ENCODE measurements at regions not wholly inside any gene's neighbourhood (a gene's known extent, or its start where the extent isn't known, plus 50 kb on each side); places are given as distances from the start of the nearest gene placed in this dataset.
A peak's percentile ranks its signal among the peaks of the same experiment; 100 is the strongest.

DNA sequence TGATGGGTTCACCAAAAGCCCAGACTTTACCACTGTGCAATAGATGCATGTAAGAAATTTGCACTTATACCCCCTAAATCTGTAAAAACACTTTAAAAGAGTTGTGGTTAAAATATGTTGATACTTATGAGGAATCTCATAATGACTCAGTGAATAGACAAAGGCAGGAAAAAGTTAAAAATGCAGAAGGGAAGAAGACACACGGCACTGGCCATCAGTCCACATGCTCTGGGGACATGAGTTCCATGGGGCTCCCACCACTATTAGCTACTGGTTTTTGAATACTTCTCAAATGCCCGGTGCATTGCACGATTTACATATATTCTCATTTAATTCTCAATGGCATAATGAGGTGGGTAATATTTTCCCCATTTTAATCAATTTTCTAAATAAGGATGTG lies 59.3 kb upstream of the BLID start:
- Histone ChIP-seq H3K4me1 (ENCODE audit: low read depth) (no peaks in the 10 kb centered on the region), H3K27me3 (no peaks in the 10 kb centered on the region), H3K36me3 (peaks cover 6% of the 10 kb centered on the region), H3K27ac (no peak overlapping the region), H3K4me3 (no peak overlapping the region), H3K9me3 (ENCODE audit: low read depth) (no peaks in the 10 kb centered on the region)
- no peak for DNase-seq (ENCODE audit: low read depth in 1 of 2, low spot score in 1 of 2)
- TF ChIP-seq, protein P1, sequence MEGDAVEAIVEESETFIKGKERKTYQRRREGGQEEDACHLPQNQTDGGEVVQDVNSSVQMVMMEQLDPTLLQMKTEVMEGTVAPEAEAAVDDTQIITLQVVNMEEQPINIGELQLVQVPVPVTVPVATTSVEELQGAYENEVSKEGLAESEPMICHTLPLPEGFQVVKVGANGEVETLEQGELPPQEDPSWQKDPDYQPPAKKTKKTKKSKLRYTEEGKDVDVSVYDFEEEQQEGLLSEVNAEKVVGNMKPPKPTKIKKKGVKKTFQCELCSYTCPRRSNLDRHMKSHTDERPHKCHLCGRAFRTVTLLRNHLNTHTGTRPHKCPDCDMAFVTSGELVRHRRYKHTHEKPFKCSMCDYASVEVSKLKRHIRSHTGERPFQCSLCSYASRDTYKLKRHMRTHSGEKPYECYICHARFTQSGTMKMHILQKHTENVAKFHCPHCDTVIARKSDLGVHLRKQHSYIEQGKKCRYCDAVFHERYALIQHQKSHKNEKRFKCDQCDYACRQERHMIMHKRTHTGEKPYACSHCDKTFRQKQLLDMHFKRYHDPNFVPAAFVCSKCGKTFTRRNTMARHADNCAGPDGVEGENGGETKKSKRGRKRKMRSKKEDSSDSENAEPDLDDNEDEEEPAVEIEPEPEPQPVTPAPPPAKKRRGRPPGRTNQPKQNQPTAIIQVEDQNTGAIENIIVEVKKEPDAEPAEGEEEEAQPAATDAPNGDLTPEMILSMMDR (IDR thresholded peaks at IDR 0.05; ENCODE audit: low read depth, low read length), result no peak

DNA sequence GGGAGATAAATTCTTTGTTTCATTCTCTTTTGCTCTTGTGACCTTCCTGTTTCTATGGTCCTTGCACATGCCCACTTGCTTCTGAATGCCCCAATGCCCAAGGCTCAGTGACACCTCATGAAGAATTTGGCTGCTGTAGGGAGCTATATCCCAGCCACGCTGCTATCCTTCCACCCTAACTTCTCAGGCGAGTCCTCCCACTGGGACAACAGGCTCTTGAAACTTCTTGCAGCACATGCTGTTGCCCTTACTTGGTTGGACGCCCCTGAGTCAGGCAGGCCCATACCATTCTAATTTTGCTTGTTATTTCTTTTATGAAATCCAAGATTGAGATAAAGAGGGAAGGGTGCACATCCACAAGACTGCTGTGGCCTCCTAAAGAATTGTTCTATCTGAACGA lies 57.6 kb upstream of the BLID start:
- DNase-seq (ENCODE audit: low read depth in 1 of 2, low spot score in 1 of 2), result no peak
- no peaks in the 10 kb centered on the region for H3K27me3 ChIP-seq
- H3K4me3 ChIP-seq, result no peak overlapping the region
- H3K36me3 ChIP-seq, result no peaks in the 10 kb centered on the region
- no peaks in the 10 kb centered on the region for H3K4me1 ChIP-seq (ENCODE audit: low read depth)
- no peak overlapping the region for H3K27ac ChIP-seq
- TF ChIP-seq, protein P1 (IDR thresholded peaks at IDR 0.05; ENCODE audit: low read depth, low read length), result no peak
- no peaks in the 10 kb centered on the region for H3K9me3 ChIP-seq (ENCODE audit: low read depth)

DNA sequence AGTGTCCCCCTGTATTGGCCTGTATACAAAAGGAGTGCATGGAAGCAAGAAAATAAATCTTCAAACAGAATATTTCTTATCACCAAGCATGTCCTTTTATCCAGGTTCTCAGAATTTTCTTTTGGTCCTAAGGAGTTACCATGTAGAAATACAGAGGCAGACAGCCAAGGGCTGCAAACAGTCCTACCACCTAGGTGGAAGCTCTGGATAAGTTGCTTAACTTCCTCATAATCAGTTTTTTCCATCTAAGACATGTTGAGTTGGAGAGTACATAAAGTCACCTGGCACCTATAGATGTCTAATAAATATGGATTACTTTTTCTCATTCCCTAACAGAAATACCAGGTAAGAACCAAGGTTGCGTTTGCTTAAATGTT lies 57.0 kb upstream of the BLID start:
- H3K36me3 ChIP-seq, result no peaks in the 10 kb centered on the region
- TF ChIP-seq, protein P1 (IDR thresholded peaks at IDR 0.05; ENCODE audit: low read depth, low read length), result no peak
- H3K9me3 ChIP-seq (ENCODE audit: low read depth), result no peaks in the 10 kb centered on the region
- no peaks in the 10 kb centered on the region for H3K27me3 ChIP-seq
- H3K27ac ChIP-seq, result no peak overlapping the region
- DNase-seq (ENCODE audit: low read depth in 1 of 2, low spot score in 1 of 2), result no peak
- H3K4me3 ChIP-seq, result no peak overlapping the region
- no peaks in the 10 kb centered on the region for H3K4me1 ChIP-seq (ENCODE audit: low read depth)

DNA sequence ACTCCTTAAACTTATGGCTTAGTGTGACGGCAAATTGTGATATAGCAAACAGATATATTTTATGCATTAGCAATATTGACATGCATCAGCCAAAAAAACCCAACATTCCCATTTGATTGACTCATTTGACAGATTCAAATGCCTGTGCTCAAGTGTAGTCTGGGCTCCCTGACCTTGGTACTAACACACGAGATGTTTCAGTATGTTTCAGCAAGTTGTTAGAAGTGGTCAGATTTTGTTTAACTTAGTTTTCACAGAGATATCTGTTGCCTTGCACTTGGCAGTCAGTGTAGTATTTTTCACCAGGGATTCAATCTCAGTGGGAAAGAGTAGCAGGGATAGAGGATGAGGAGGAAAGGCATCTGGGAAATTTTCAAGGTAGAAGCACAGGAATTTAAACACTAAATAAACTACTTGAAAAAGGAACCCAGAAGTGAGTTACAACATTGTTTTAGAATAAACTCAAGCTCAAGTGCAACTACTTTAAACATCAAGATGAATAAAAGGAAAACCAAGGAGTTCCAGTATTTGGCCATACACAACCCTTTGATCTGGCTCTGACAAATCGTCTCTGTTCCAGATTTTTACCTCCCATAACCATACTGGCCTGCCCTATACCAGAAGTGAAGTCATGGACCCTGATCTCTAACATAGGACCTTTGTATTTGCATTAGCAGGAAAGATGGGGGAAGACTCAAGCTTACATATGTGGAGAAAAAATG lies 56.5 kb upstream of the BLID start:
- H3K4me3 ChIP-seq, result no peak overlapping the region
- TF ChIP-seq, protein P1 (IDR thresholded peaks at IDR 0.05; ENCODE audit: low read depth, low read length), result no peak
- no peaks in the 10 kb centered on the region for H3K9me3 ChIP-seq (ENCODE audit: low read depth)
- no peaks in the 10 kb centered on the region for H3K27me3 ChIP-seq
- no peak overlapping the region for H3K27ac ChIP-seq
- DNase-seq (ENCODE audit: low read depth in 1 of 2, low spot score in 1 of 2), result no peak
- no peaks in the 10 kb centered on the region for H3K36me3 ChIP-seq
- H3K4me1 ChIP-seq (ENCODE audit: low read depth), result no peaks in the 10 kb centered on the region

DNA sequence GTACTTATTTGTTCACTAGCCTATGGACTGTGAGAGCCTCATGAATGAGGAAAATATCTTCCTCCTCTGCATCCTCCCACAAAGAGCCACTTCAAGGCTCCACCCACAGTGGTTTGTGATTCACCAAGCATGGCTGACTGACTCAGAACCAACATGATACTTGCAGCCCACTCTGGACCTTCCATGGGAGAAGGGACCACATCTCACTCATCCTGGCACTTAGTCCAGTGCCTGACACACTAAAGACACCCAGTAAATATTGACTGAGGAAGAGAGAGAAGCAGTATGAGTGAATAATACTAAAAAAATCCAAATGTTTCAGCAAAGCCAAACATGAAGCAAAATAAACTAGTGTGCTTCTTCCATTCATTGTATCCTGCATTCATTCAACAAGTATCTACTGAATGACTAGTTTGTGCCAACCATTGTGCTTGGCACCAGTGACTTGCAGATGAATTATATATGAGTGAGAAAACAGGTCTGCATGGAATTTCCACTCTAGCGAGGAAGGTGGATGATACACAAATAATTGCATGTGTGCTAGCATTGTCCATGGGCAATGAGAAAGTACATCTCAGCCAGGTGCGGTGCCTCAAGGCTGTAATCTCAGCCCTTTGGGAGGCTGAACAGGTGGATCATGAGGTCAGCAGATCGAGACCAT lies 54.9 kb upstream of the BLID start:
- H3K4me3 ChIP-seq, result no peak overlapping the region

More for the DNA sequence above, 54.9 kb upstream of the BLID start:
- H3K36me3 ChIP-seq, result no peaks in the 10 kb centered on the region
- peak in 1 of 2 donors; percentile 50 for DNase-seq (ENCODE audit: low read depth in 1 of 2, low spot score in 1 of 2)
- no peaks in the 10 kb centered on the region for H3K4me1 ChIP-seq (ENCODE audit: low read depth)
- no peak overlapping the region for H3K27ac ChIP-seq
- H3K27me3 ChIP-seq, result no peaks in the 10 kb centered on the region
- TF ChIP-seq, protein P1 (IDR thresholded peaks at IDR 0.05; ENCODE audit: low read depth, low read length), result no peak
- H3K9me3 ChIP-seq (ENCODE audit: low read depth), result no peaks in the 10 kb centered on the region

All from cardiac muscle cell (in vitro differentiated cells and primary cell).